ENCODE measurements at regions not wholly inside any gene's neighbourhood (a gene's known extent, or its start where the extent isn't known, plus 50 kb on each side); places are given as distances from the start of the nearest gene placed in this dataset.

DNA sequence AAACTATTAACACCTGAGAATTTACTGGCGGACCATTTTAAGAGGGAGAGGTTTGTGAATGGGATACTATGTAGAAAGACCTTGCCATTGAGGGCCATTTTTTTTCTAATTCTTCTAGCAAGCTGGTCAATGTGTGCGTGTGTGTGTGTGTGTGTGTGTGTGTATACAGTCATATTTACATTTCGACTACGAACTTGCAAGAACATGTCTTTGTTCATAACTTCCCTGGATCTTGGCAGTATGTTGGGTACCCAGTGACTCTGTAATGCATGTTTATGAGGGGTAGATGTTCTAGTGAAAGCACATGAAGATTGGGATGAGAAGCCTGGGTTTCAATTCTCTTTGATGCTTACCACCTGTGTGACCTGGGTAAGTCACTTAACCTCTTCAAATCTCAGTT is 133.6 kb downstream of the UBE2E3 start:
- no peak for DNase-seq

DNA sequence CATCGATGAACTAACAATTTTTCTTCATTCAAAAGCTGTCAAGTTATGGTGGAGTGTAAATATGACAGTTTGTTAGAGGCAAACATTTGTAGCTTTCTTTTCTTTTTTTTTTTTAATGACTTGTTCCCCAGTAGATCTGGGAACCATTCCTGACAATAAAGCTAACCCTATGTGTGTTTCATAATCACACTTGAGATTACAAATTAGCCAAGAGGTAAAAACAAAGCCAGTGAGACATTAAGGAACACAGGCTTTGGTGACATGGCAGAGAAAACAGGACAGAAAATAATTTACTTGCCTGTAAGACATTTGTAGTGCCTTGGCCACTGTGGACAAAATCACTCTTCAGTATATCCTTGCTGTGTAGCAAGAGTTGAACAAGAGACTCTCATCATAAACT is 135.9 kb downstream of the UBE2E3 start:
- no peak for DNase-seq

DNA sequence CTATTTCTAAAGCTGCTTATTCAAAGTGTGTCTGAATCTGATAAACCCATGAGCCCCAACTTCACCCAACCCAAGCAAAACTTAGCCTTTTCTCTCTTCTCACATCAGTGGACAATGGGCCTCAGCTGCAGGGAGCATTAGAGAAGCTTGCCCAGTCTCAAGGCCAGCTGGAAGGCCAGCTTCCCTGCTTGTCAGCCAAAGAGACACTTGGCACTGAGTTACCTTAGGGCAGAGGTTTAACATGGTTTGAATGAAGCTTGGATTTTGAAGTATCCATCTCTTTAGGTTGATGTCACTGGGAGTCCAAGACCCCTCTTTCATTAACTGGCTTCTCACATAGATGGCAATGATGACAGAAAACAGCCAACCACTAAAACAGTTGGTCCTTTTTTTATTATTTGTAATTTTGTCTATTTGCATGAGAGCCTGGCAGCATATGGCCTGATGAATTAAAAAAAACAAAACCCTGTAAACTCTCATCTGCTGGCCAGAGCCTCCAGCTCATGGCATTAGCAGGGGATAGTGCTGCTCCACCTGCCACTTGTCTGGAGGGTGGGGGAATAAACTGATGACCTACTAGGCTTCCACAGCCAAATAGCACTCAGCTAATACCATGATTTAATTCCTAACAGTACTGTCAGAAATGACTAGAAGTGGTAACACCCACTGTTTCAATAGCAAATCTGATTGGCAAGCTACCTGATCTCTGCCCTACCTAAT is 137.0 kb downstream of the UBE2E3 start:
- no peak for DNase-seq

GRCh38 chr2:181120625-181121024 is 140.2 kb downstream of the UBE2E3 start:
- no peak for DNase-seq

DNA sequence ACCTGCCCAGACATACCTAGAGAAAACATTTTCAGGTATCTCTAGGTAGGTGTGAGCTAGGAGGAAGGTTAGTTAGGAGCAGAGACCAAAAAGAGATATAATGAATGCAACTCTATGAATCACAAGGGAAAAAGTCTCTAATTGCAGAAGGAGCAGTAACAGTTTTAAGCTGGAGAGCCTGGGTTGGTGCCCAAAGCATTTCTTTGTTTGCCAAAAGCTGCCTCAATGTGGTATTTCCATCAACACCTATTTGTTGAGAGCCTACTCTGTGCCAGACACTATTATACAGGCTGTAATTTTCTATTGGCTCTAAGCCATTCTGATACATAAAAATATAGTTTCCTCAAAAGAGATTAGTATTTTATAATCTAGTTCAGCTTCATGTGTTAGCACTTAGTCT is 141.6 kb downstream of the UBE2E3 start:
- DNase-seq = no peak

GRCh38 chr2:181122601-181123000 is 142.2 kb downstream of the UBE2E3 start:
- DNase-seq = no peak

GRCh38 chr2:181123798-181124231 is 143.4 kb downstream of the UBE2E3 start:
- no peak for DNase-seq

- no peak for DNase-seq
These were observed 144.1 kb downstream of the UBE2E3 start for GRCh38 chr2:181124497-181124896.

DNA sequence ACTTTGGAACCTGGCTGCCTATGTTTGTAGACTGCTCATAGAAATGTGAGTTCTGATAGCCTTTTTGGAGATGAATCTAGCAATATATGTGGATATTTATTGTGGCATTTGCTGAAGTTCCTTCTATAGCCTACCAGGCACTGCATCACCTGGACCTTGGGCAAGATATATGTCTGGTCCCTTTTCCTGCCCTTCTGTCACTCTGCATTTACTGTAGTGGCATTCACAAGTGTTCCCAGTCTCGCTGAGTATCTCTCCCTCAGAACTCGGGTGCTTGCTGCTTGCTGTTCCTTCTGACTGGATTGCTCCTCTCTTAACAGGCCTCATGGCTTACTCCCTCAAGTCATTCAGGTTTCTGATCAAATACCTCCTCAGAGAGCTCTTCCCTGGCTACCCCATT is 145.0 kb downstream of the UBE2E3 start:
- DNase-seq = no peak

- no peak for DNase-seq
These were observed 146.0 kb downstream of the UBE2E3 start for GRCh38 chr2:181126311-181126868.

DNA sequence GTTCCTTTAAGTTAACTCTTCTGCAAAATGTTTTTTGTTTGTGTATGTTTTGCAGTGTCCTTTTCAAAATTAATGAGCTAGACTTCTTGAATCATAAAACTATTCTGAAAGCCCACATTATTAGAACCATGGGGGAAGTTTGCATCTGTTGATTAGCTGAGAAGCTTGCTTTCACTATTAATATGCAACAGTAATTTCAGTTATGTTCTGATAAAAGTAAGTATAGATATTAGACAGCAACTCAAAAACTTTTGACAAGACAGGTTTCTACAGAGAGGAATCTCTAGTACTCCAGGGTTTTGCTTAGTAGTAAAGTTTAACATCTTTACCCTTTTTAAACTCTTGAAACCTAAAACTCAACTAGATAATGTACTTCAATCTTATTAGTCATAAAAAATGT is 147.8 kb downstream of the UBE2E3 start:
- no peak for DNase-seq

GRCh38 chr2:181129364-181130056 is 149.1 kb downstream of the UBE2E3 start:
- no peak for DNase-seq

GRCh38 chr2:181130686-181131085 is 150.3 kb downstream of the UBE2E3 start:
- DNase-seq = no peak

- DNase-seq = no peak
These were observed 151.2 kb downstream of the UBE2E3 start for GRCh38 chr2:181131584-181131983.

- no peak for DNase-seq
These were observed 158.4 kb downstream of the UBE2E3 start for GRCh38 chr2:181138816-181139215.

GRCh38 chr2:181139831-181140230 is 159.4 kb downstream of the UBE2E3 start:
- no peak for DNase-seq

GRCh38 chr2:181140414-181140813 is 160.0 kb downstream of the UBE2E3 start:
- DNase-seq = no peak

GRCh38 chr2:181140928-181141327 is 160.5 kb downstream of the UBE2E3 start:
- no peak for DNase-seq

DNA sequence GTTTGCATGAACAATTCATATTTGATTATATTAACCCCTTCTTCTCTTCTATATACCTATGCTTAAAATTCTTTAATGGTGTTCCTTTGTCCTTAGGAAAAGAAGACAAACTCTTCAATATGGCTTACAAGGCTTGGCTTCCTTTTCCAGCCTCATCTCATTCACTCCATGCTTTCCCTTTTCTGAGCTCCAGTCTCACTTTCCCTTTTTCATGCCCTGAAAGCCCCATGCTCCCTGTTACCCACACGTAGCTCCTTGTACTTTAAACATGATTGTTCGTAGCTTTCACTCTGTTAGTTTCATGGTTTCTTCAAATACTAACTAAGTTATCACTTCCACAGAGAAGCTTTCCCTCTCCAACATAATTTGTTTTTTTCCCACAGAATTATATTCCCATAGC is 161.3 kb downstream of the UBE2E3 start:
- no peak for DNase-seq

GRCh38 chr2:181142514-181142913 is 162.1 kb downstream of the UBE2E3 start:
- DNase-seq = no peak

DNA sequence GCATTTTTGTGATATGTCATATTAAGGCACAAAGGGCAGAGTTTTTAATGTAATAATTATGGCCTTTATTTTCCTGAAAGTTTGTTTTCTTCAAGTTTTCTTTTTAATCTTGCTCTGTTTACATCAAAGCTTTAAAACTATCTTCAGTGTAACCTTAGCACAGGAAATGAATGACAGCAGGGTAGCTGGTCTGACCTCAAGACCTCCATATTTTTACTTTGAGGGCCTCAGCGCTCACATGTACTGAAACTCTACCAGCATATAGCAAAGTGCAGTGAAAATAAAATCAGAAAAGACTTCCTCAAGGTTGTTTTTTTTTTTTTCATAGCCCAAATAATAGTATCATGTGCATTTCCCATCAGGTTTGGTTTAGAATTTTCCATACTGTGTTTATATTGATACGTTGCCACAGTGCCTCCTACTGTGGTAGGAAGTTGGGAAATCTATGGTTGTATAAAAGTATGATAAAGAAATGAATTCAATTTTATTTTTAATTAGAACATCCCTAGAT is 163.4 kb downstream of the UBE2E3 start:
- no peak for DNase-seq

GRCh38 chr2:181145645-181146044 is 165.2 kb downstream of the UBE2E3 start:
- no peak for DNase-seq

DNA sequence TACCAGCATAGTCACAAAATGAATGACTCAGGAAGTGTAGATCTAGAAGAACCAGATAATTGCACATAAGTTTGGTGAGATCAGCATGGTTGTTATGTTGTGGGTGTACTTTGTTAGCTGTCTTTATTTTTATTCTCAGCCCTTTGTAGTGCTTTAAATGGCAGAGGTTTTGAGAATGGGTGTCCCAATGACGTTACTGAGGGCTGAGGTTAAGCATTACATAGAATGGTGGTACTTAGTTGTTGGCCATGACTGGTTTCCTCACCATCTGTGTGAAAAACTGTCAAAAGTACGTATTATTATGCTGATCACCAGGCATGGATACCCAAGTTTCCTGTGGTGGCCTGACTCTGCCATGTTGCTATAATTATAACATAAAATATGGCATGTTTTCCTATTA is 165.8 kb downstream of the UBE2E3 start:
- DNase-seq = no peak

DNA sequence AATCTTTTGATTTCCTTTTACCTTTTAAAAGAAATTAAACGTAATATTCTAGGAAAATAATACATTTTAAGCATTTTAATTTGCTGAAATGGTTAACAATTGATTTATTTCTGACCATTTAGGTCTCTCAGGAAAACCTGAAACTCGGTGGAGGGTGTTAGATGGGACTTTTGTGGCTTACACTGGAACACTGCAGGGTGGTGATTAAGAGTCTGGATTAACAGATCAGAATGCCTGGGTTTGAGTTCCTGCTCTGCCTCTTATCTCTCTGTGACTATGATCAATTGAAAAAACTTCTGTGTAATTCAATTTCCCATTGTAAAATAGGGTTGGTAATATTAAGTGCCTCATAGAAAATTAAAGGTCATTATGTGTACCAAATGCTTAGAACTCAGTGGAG is 168.7 kb downstream of the UBE2E3 start:
- no peak for DNase-seq
